ENCODE measurements at regions not wholly inside any gene's neighbourhood (a gene's known extent, or its start where the extent isn't known, plus 50 kb on each side); places are given as distances from the start of the nearest gene placed in this dataset.

GRCh38 chr11:131295986-131296385 lies 74.4 kb upstream of the NTM start:
- TF ChIP-seq CTCF (IDR thresholded peaks at IDR 0.05), result no peak
- TF ChIP-seq POLR2A (IDR thresholded peaks at IDR 0.05), result no peak
